C4-2B (cell line): ENCODE measurements at regions not wholly inside any gene's neighbourhood (a gene's known extent, or its start where the extent isn't known, plus 50 kb on each side); places are given as distances from the start of the nearest gene placed in this dataset.

ENCODE experiments used
- ZFX ChIP-seq: fragments of 450-650 bp; IDR thresholded peaks from 2 replicates; pipeline ENCODE4 v1.6.1; 2017
- TF ChIP-seq, protein P1 (sequence below): fragments of 450-650 bp; conservative IDR thresholded peaks from 2 replicates; pipeline ENCODE4 v1.5.1; 2017; ENCODE audit warnings: mild to moderate bottlenecking

DNA sequence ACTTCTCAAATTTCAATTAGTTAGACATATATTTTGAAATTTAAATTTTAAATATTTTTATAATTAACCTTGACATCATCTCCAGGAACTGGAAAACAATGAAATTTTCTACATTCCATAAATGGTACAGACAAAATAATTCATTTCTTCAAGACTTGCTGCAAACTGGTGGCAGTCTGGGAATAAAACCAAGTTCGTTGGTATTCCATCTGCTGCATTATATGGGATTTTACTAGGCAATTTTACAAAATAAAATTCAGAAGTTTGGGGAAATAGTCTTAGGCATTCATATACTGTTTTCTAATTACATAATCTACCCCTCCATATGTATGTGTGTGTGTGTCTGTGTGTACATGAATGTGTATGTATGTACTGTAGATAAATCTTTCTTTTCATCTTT is 984.6 kb upstream of the KCND2 start:
- TF ChIP-seq, protein P1, sequence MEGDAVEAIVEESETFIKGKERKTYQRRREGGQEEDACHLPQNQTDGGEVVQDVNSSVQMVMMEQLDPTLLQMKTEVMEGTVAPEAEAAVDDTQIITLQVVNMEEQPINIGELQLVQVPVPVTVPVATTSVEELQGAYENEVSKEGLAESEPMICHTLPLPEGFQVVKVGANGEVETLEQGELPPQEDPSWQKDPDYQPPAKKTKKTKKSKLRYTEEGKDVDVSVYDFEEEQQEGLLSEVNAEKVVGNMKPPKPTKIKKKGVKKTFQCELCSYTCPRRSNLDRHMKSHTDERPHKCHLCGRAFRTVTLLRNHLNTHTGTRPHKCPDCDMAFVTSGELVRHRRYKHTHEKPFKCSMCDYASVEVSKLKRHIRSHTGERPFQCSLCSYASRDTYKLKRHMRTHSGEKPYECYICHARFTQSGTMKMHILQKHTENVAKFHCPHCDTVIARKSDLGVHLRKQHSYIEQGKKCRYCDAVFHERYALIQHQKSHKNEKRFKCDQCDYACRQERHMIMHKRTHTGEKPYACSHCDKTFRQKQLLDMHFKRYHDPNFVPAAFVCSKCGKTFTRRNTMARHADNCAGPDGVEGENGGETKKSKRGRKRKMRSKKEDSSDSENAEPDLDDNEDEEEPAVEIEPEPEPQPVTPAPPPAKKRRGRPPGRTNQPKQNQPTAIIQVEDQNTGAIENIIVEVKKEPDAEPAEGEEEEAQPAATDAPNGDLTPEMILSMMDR = no peak
- TF ChIP-seq ZFX = no peak
